B cell (primary cell): ENCODE measurements at regions not wholly inside any gene's neighbourhood (a gene's known extent, or its start where the extent isn't known, plus 50 kb on each side); places are given as distances from the start of the nearest gene placed in this dataset.

ENCODE experiments used
- ATAC-seq: fragments of 200-7000 bp; cut with Tn5 transposase; one replicate; pipeline ENCODE4 v1.10.0; 2021; ENCODE audit warnings: low read depth, mild to moderate bottlenecking, moderate number of reproducible peaks, moderate library complexity
- CTCF ChIA-PET: fragments of 350-600 bp; sonication (Branson Sonifier 250); formaldehyde crosslinking; loops from one replicate; lab custom pipeline; 2021; ENCODE audit warnings: antibody characterized with exemption, inconsistent platforms; lab: Charles Lee
- POLR2A ChIA-PET: fragments of 350-600 bp; sonication (Branson Sonifier 250); formaldehyde crosslinking; loops from one replicate; lab custom pipeline; 2021; ENCODE audit warnings: antibody characterized with exemption; lab: Charles Lee
- DNase-seq: peaks from one replicate; pipeline ENCODE4 v3.0.0; 2013
- H2AFZ ChIP-seq: 2 replicates; pipeline ENCODE4 v1.6.1; 2012; ENCODE audit warnings: mild to moderate bottlenecking, low read depth, low read length; ENCODE audit not compliant: insufficient read depth, poor library complexity, severe bottlenecking
- H3K27ac ChIP-seq, 2 donors: 1 replicate in 1 of 2; 2 replicates in 1 of 2; pipeline ENCODE4 v1.5.1; 2012 to 2013; ENCODE audit warnings: low read length in 2 of 2, mild to moderate bottlenecking in 2 of 2, moderate library complexity in 1 of 2
- H3K27me3 ChIP-seq, 4 experiments: fragments of 200-600 bp in 1 of 4; sonication (generic) in 1 of 4; replicated peaks in 1 of 4; 1 replicate in 2 of 4; 2 replicates in 2 of 4; pipeline versions ENCODE4 v1.6.1 to v1.7.0; 2013 to 2016; ENCODE audit warnings: low read length in 3 of 4, mild to moderate bottlenecking in 2 of 4, mixed read lengths in 1 of 4, moderate library complexity in 1 of 4; ENCODE audit not compliant: insufficient read depth in 4 of 4, control insufficient read depth in 3 of 4; ENCODE audit errors: control extremely low read depth in 1 of 4
- H3K36me3 ChIP-seq, 2 experiments: replicated peaks in 1 of 2; 1 replicate in 1 of 2; 2 replicates in 1 of 2; pipeline versions ENCODE4 v1.6.1 to v1.7.1; 2013; ENCODE audit warnings: low read length in 1 of 2; ENCODE audit not compliant: insufficient read depth in 2 of 2, control insufficient read depth in 1 of 2; ENCODE audit errors: control extremely low read depth in 1 of 2, extremely low read depth in 1 of 2
- H3K4me1 ChIP-seq, 2 donors: fragments of 200-600 bp in 1 of 2; sonication (generic) in 1 of 2; 1 replicate in 1 of 2; 2 replicates in 1 of 2; pipeline versions ENCODE4 v1.5.1 to v1.6.1; 2013 to 2017; ENCODE audit warnings: low read length in 2 of 2; ENCODE audit not compliant: control insufficient read depth in 2 of 2, insufficient read depth in 2 of 2
- H3K4me2 ChIP-seq: replicated peaks from 2 replicates; pipeline ENCODE3; 2012; ENCODE audit warnings: mild to moderate bottlenecking, low read depth, low read length; ENCODE audit not compliant: poor library complexity, severe bottlenecking
- H3K4me3 ChIP-seq, 5 experiments: fragments of 200-600 bp in 1 of 5; sonication (generic) in 1 of 5; 1 replicate in 3 of 5; 2 replicates in 2 of 5; pipeline versions ENCODE4 v1.5.1 to v1.7.0; 2011 to 2016; ENCODE audit warnings: low read length in 4 of 5, mild to moderate bottlenecking in 4 of 5, low read depth in 2 of 5, control low read depth in 1 of 5, moderate library complexity in 1 of 5; ENCODE audit not compliant: insufficient read depth in 1 of 5; ENCODE audit errors: control extremely low read depth in 1 of 5, extremely low read depth in 1 of 5
- H3K79me2 ChIP-seq: fragments of 200-600 bp; sonication (generic); one replicate; pipeline ENCODE4 v1.6.0; 2016; ENCODE audit warnings: low read length; ENCODE audit not compliant: control insufficient read depth, insufficient read depth
- H3K9ac ChIP-seq: fragments of 200-600 bp; sonication (generic); 2 replicates; pipeline ENCODE4 v1.6.1; 2017; ENCODE audit warnings: mild to moderate bottlenecking, low read length, moderate library complexity
- H3K9me3 ChIP-seq, 3 donors: one replicate each; pipeline versions ENCODE4 v1.6.1 to v1.7.1; 2013; ENCODE audit warnings: low read length in 2 of 3; ENCODE audit not compliant: control insufficient read depth in 2 of 3, insufficient read depth in 1 of 3; ENCODE audit errors: control extremely low read depth in 1 of 3
- H4K20me1 ChIP-seq: 2 replicates; pipeline ENCODE4 v1.6.0; 2012; ENCODE audit warnings: mild to moderate bottlenecking, low read length; ENCODE audit not compliant: insufficient read depth, control insufficient read depth, poor library complexity, severe bottlenecking
- H3K27ac Mint-ChIP-seq: one replicate; pipeline ENCODE4 v1.8.0; 2021; ENCODE audit warnings: mixed read lengths
- H3K27me3 Mint-ChIP-seq: one replicate; pipeline ENCODE4 v1.8.0; 2021; ENCODE audit warnings: mixed read lengths
- H3K4me1 Mint-ChIP-seq: one replicate; pipeline ENCODE4 v1.8.0; 2021; ENCODE audit warnings: mixed read lengths
- H3K4me3 Mint-ChIP-seq: one replicate; pipeline ENCODE4 v1.8.0; 2021; ENCODE audit warnings: mixed read lengths
- H3K9me3 Mint-ChIP-seq: one replicate; pipeline ENCODE4 v1.8.0; 2022; ENCODE audit warnings: mixed read lengths; ENCODE audit not compliant: insufficient read depth
- EZH2 ChIP-seq: IDR thresholded peaks from 2 replicates; pipeline ENCODE4 v1.6.1; 2012; ENCODE audit warnings: borderline replicate concordance, low read depth, mild to moderate bottlenecking, moderate library complexity, low read length; ENCODE audit not compliant: insufficient read depth, poor library complexity, severe bottlenecking
- WGBS: methylation state at CpG from one replicate; pipeline ENCODE4 v1.1.5; 2013; ENCODE audit warnings: missing lambda C conversion rate; ENCODE audit not compliant: insufficient coverage; 5-methylcytosine and 5-hydroxymethylcytosine counted together
- intact Hi-C: fragments of 100-400 bp; cut with micrococcal nuclease; formaldehyde crosslinking; loops from one replicate; pipeline ENCODE4 v1.10.0; 2022
- TF ChIP-seq, protein P1 (sequence below): fragments of 200-600 bp; IDR thresholded peaks from one replicate; pipeline ENCODE4 v1.8.0; 2022; ENCODE audit warnings: antibody characterized with exemption, mild to moderate bottlenecking

- intact Hi-C loops, result no loop called here
- no peak overlapping the region for H3K27ac ChIP-seq
- H3K79me2 ChIP-seq, result no peaks in the 10 kb centered on the region
- ATAC-seq (no peak), DNase-seq (no peak)
- ChIA-PET POLR2A (no interaction called here), CTCF (no interaction called here)
- H3K36me3 ChIP-seq, result no peaks in the 10 kb centered on the region
- no peak for TF ChIP-seq EZH2
- TF ChIP-seq, protein P1, sequence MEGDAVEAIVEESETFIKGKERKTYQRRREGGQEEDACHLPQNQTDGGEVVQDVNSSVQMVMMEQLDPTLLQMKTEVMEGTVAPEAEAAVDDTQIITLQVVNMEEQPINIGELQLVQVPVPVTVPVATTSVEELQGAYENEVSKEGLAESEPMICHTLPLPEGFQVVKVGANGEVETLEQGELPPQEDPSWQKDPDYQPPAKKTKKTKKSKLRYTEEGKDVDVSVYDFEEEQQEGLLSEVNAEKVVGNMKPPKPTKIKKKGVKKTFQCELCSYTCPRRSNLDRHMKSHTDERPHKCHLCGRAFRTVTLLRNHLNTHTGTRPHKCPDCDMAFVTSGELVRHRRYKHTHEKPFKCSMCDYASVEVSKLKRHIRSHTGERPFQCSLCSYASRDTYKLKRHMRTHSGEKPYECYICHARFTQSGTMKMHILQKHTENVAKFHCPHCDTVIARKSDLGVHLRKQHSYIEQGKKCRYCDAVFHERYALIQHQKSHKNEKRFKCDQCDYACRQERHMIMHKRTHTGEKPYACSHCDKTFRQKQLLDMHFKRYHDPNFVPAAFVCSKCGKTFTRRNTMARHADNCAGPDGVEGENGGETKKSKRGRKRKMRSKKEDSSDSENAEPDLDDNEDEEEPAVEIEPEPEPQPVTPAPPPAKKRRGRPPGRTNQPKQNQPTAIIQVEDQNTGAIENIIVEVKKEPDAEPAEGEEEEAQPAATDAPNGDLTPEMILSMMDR, result no peak
- WGBS, result 84% methylated on average over 21 of the region's 22 CpGs
- Mint-ChIP-seq H3K27ac (no peak overlapping the region), H3K9me3 (no peaks in the 10 kb centered on the region), H3K27me3 (no peaks in the 10 kb centered on the region), H3K4me1 (no peaks in the 10 kb centered on the region), H3K4me3 (no peak overlapping the region)
- H3K9me3 ChIP-seq, result peaks cover 0 to 14% (median 0%) of the 10 kb centered on the region in 3 donors
- no peak overlapping the region for H3K4me2 ChIP-seq
- H3K4me1 ChIP-seq, result no peaks in the 10 kb centered on the region
- no peak overlapping the region for H2AFZ ChIP-seq
- no peak overlapping the region for H3K4me3 ChIP-seq
- no peaks in the 10 kb centered on the region for H3K27me3 ChIP-seq
- H4K20me1 ChIP-seq, result no peaks in the 10 kb centered on the region
- H3K9ac ChIP-seq, result no peak overlapping the region
Observed at GRCh38 chr20:60868316-60868891, 383.7 kb upstream of the CDH4 start.

- TF ChIP-seq, protein P1, result no peak
- no peak for TF ChIP-seq EZH2
- H3K27ac Mint-ChIP-seq, result no peak overlapping the region
- DNase-seq (no peak), ATAC-seq (no peak)
- no peaks in the 10 kb centered on the region for H3K36me3 ChIP-seq
- H3K79me2 ChIP-seq, result no peaks in the 10 kb centered on the region
- no peaks in the 10 kb centered on the region for H3K27me3 Mint-ChIP-seq
- H4K20me1 ChIP-seq, result no peaks in the 10 kb centered on the region
- intact Hi-C loops, result no loop called here
- CTCF ChIA-PET, result no interaction called here
- H3K4me2 ChIP-seq, result no peak overlapping the region
- no peaks in the 10 kb centered on the region for H3K27me3 ChIP-seq
- 63% methylated on average over 11 of the region's 12 CpGs for WGBS
- H3K9me3 ChIP-seq, result peaks cover 0 to 14% (median 0%) of the 10 kb centered on the region in 3 donors
- POLR2A ChIA-PET, result no interaction called here
- no peak overlapping the region for H3K27ac ChIP-seq
- no peaks in the 10 kb centered on the region for H3K9me3 Mint-ChIP-seq
- no peaks in the 10 kb centered on the region for H3K4me1 ChIP-seq
- no peaks in the 10 kb centered on the region for H3K4me1 Mint-ChIP-seq
- H3K4me3 ChIP-seq, result no peak overlapping the region
- H2AFZ ChIP-seq, result no peak overlapping the region
- H3K4me3 Mint-ChIP-seq, result no peak overlapping the region
- H3K9ac ChIP-seq, result no peak overlapping the region
Observed at GRCh38 chr20:60869087-60869486, 383.0 kb upstream of the CDH4 start.
